Mesodermal cell (in vitro differentiated cells): ENCODE measurements at regions not wholly inside any gene's neighbourhood (a gene's known extent, or its start where the extent isn't known, plus 50 kb on each side); places are given as distances from the start of the nearest gene placed in this dataset.

Experiments used
- H3K27ac ChIP-seq: 2 replicates; pipeline ENCODE4 v1.7.0; 2013; ENCODE audit warnings: mild to moderate bottlenecking, low read depth, low read length, moderate library complexity; ENCODE audit not compliant: severe bottlenecking
- H3K36me3 ChIP-seq: 2 replicates; pipeline ENCODE4 v1.7.1; 2013; ENCODE audit warnings: mild to moderate bottlenecking, low read length, moderate library complexity; ENCODE audit not compliant: control insufficient read depth, insufficient read depth
- H3K4me1 ChIP-seq: one replicate; pipeline ENCODE4 v1.7.1; 2013; ENCODE audit warnings: mild to moderate bottlenecking, low read length; ENCODE audit not compliant: insufficient read depth, control insufficient read depth, poor library complexity, severe bottlenecking
- H3K4me3 ChIP-seq: 2 replicates; pipeline ENCODE4 v1.7.0; 2013; ENCODE audit warnings: low read length, control low read depth, mild to moderate bottlenecking; ENCODE audit not compliant: insufficient read depth, poor library complexity, severe bottlenecking; ENCODE audit errors: extremely low read depth
- H3K9me3 ChIP-seq: 2 replicates; pipeline ENCODE4 v1.7.1; 2013; ENCODE audit warnings: mild to moderate bottlenecking, low read length, moderate library complexity; ENCODE audit not compliant: control insufficient read depth
- WGBS, 2 experiments: methylation state at CpG; one replicate each; pipeline ENCODE4 v1.1.5; 2013; ENCODE audit warnings: missing lambda C conversion rate in 2 of 2; ENCODE audit not compliant: insufficient coverage in 2 of 2; 5-methylcytosine and 5-hydroxymethylcytosine counted together

- 88 to 100% methylated on average over 1 to 3 of the region's 4 CpGs for WGBS, 2 experiments
- Histone ChIP-seq H3K4me1 (peaks cover 3% of the 10 kb centered on the region), H3K36me3 (no peaks in the 10 kb centered on the region), H3K27ac (no peak overlapping the region), H3K4me3 (no peak overlapping the region), H3K9me3 (no peaks in the 10 kb centered on the region)
Observed at GRCh38 chr6:15046751-15047150, 199.1 kb upstream of the JARID2 start.

GRCh38 chr6:15048367-15048766 is 197.5 kb upstream of the JARID2 start:
- Histone ChIP-seq H3K36me3 (no peaks in the 10 kb centered on the region), H3K4me3 (no peak overlapping the region), H3K9me3 (no peaks in the 10 kb centered on the region), H3K27ac (no peak overlapping the region), H3K4me1 (peaks cover 3% of the 10 kb centered on the region)
- 96 to 99% methylated on average over 6 of the region's 6 CpGs for WGBS, 2 experiments

- H3K4me3 ChIP-seq = no peak overlapping the region
- H3K27ac ChIP-seq = no peak overlapping the region
- H3K36me3 ChIP-seq = no peaks in the 10 kb centered on the region
- peaks cover 8% of the 10 kb centered on the region for H3K9me3 ChIP-seq
- 65 to 80% methylated on average over 1 to 2 of the region's 9 CpGs for WGBS, 2 experiments
- H3K4me1 ChIP-seq = no peaks in the 10 kb centered on the region
Observed at GRCh38 chr6:15058200-15059061, 187.4 kb upstream of the JARID2 start.

- peaks cover 8% of the 10 kb centered on the region for H3K9me3 ChIP-seq
- H3K4me3 ChIP-seq = no peak overlapping the region
- peaks cover 10% of the 10 kb centered on the region for H3K4me1 ChIP-seq
- WGBS, 2 experiments = 55 to 90% methylated on average over 2 to 3 of the region's 4 CpGs
- H3K27ac ChIP-seq = no peak overlapping the region
- H3K36me3 ChIP-seq = no peaks in the 10 kb centered on the region
Observed at GRCh38 chr6:15061180-15061641, 184.7 kb upstream of the JARID2 start.

GRCh38 chr6:15061908-15062515 is 183.9 kb upstream of the JARID2 start:
- Histone ChIP-seq H3K36me3 (no peaks in the 10 kb centered on the region), H3K9me3 (peaks cover 8% of the 10 kb centered on the region), H3K4me1 (peaks cover 16% of the 10 kb centered on the region), H3K4me3 (no peak overlapping the region), H3K27ac (no peak overlapping the region)
- 85 to 92% methylated on average over 5 to 6 of the region's 6 CpGs for WGBS, 2 experiments

- Histone ChIP-seq H3K9me3 (peaks cover 8% of the 10 kb centered on the region), H3K4me3 (no peak overlapping the region), H3K4me1 (peaks cover 16% of the 10 kb centered on the region), H3K27ac (no peak overlapping the region), H3K36me3 (no peaks in the 10 kb centered on the region)
- WGBS, 2 experiments = 89 to 98% methylated on average over 3 to 5 of the region's 8 CpGs
Observed at GRCh38 chr6:15062516-15063252, 183.2 kb upstream of the JARID2 start.

GRCh38 chr6:15063253-15063853 is 182.5 kb upstream of the JARID2 start:
- H3K9me3 ChIP-seq = peaks cover 8% of the 10 kb centered on the region
- H3K36me3 ChIP-seq = no peaks in the 10 kb centered on the region
- H3K4me1 ChIP-seq = peaks cover 16% of the 10 kb centered on the region
- 86 to 88% methylated on average over 6 of the region's 7 CpGs for WGBS, 2 experiments
- no peak overlapping the region for H3K27ac ChIP-seq
- no peak overlapping the region for H3K4me3 ChIP-seq

GRCh38 chr6:15065261-15065989 is 180.4 kb upstream of the JARID2 start:
- Histone ChIP-seq H3K36me3 (no peaks in the 10 kb centered on the region), H3K9me3 (no peaks in the 10 kb centered on the region), H3K4me1 (peaks cover 16% of the 10 kb centered on the region), H3K4me3 (no peak overlapping the region), H3K27ac (no peak overlapping the region)
- WGBS, 2 experiments = 88 to 100% methylated on average over 1 of the region's 4 CpGs

- Histone ChIP-seq H3K9me3 (no peaks in the 10 kb centered on the region), H3K36me3 (no peaks in the 10 kb centered on the region), H3K4me3 (no peak overlapping the region), H3K27ac (peak overlapping the region; percentile 72), H3K4me1 (peaks cover 16% of the 10 kb centered on the region)
- WGBS, 2 experiments = 77 to 95% methylated on average over 2 of the region's 7 CpGs
Observed at GRCh38 chr6:15066089-15066758, 179.6 kb upstream of the JARID2 start.
